ENCODE measurements at regions not wholly inside any gene's neighbourhood (a gene's known extent, or its start where the extent isn't known, plus 50 kb on each side); places are given as distances from the start of the nearest gene placed in this dataset.

- POLR2A ChIA-PET: no interaction called here
- H3K36me3 ChIP-seq (ENCODE audit: insufficient read depth, low read length): no peaks in the 10 kb centered on the region
- no peak overlapping the region for H3K4me3 ChIP-seq (ENCODE audit: low read length)
- Mint-ChIP-seq H3K4me1 (ENCODE audit: low read depth) (no peaks in the 10 kb centered on the region), H3K4me3 (no peak overlapping the region), H3K27me3 (no peaks in the 10 kb centered on the region), H3K9me3 (peaks cover 6% of the 10 kb centered on the region), H3K36me3 (ENCODE audit: low read depth) (no peaks in the 10 kb centered on the region), H3K27ac (no peak overlapping the region)
- ATAC-seq (ENCODE audit: poor library complexity) (no peak), DNase-seq (no peak)
- intact Hi-C loops (cut with DNase I, micrococcal nuclease): no loop called here
- no peaks in the 10 kb centered on the region for H3K4me1 ChIP-seq (ENCODE audit: insufficient read depth, low read length)
- TF ChIP-seq CTCF (IDR thresholded peaks at IDR 0.05): no peak
- CTCF ChIA-PET: no interaction called here
- no peaks in the 10 kb centered on the region for H3K27me3 ChIP-seq (ENCODE audit: control insufficient read depth in 1 of 2, insufficient read depth in 2 of 2, low read length in 2 of 2)
- H3K27ac ChIP-seq (ENCODE audit: low read depth in 1 of 2, low read length in 2 of 2): no peak overlapping the region
- peaks cover 0 to 11% of the 10 kb centered on the region in 2 experiments for H3K9me3 ChIP-seq (ENCODE audit: control insufficient read depth in 1 of 2, insufficient read depth in 1 of 2, low read length in 2 of 2)
Measured at GRCh38 chr3:163018664-163019063, 1522.1 kb downstream of the OTOL1 start.

- intact Hi-C loops (cut with DNase I, micrococcal nuclease): no loop called here
- ChIA-PET CTCF (no interaction called here), POLR2A (no interaction called here)
- Mint-ChIP-seq H3K9me3 (peaks cover 8% of the 10 kb centered on the region), H3K27me3 (no peaks in the 10 kb centered on the region), H3K36me3 (ENCODE audit: low read depth) (no peaks in the 10 kb centered on the region), H3K27ac (no peak overlapping the region), H3K4me3 (no peak overlapping the region), H3K4me1 (ENCODE audit: low read depth) (no peaks in the 10 kb centered on the region)
- Histone ChIP-seq H3K9me3 (ENCODE audit: control insufficient read depth in 1 of 2, insufficient read depth in 1 of 2, low read length in 2 of 2) (peaks cover 0 to 11% of the 10 kb centered on the region in 2 experiments), H3K36me3 (ENCODE audit: insufficient read depth, low read length) (no peaks in the 10 kb centered on the region), H3K27ac (ENCODE audit: low read depth in 1 of 2, low read length in 2 of 2) (no peak overlapping the region), H3K27me3 (ENCODE audit: control insufficient read depth in 1 of 2, insufficient read depth in 2 of 2, low read length in 2 of 2) (no peaks in the 10 kb centered on the region), H3K4me3 (ENCODE audit: low read length) (no peak overlapping the region), H3K4me1 (ENCODE audit: insufficient read depth, low read length) (no peaks in the 10 kb centered on the region)
- DNase-seq: no peak
- no peak for ATAC-seq (ENCODE audit: poor library complexity)
- TF ChIP-seq CTCF (IDR thresholded peaks at IDR 0.05): no peak
Measured at GRCh38 chr3:163019260-163019659, 1522.7 kb downstream of the OTOL1 start.

GRCh38 chr3:163033652-163034051, 1537.0 kb downstream of the OTOL1 start:
- POLR2A ChIA-PET: no interaction called here
- Histone ChIP-seq H3K27ac (ENCODE audit: low read depth in 1 of 2, low read length in 2 of 2) (no peak overlapping the region), H3K4me3 (ENCODE audit: low read length) (no peak overlapping the region), H3K9me3 (ENCODE audit: control insufficient read depth in 1 of 2, insufficient read depth in 1 of 2, low read length in 2 of 2) (no peaks in the 10 kb centered on the region), H3K36me3 (ENCODE audit: insufficient read depth, low read length) (no peaks in the 10 kb centered on the region), H3K27me3 (ENCODE audit: control insufficient read depth in 1 of 2, insufficient read depth in 2 of 2, low read length in 2 of 2) (no peaks in the 10 kb centered on the region), H3K4me1 (ENCODE audit: insufficient read depth, low read length) (no peaks in the 10 kb centered on the region)
- intact Hi-C loops (cut with DNase I, micrococcal nuclease): no loop called here
- no peaks in the 10 kb centered on the region for H3K36me3 Mint-ChIP-seq (ENCODE audit: low read depth)
- H3K4me3 Mint-ChIP-seq: no peak overlapping the region
- DNase-seq (no peak), ATAC-seq (ENCODE audit: poor library complexity) (no peak)
- peaks cover 6% of the 10 kb centered on the region for H3K9me3 Mint-ChIP-seq
- no peak overlapping the region for H3K27ac Mint-ChIP-seq
- H3K27me3 Mint-ChIP-seq: no peaks in the 10 kb centered on the region
- CTCF ChIA-PET: no interaction called here
- no peaks in the 10 kb centered on the region for H3K4me1 Mint-ChIP-seq (ENCODE audit: low read depth)
- no peak for TF ChIP-seq CTCF (IDR thresholded peaks at IDR 0.05)

All from CD4-positive, alpha-beta T cell (primary cell).